Endothelial cell of umbilical vein (primary cell): ENCODE measurements at regions not wholly inside any gene's neighbourhood (a gene's known extent, or its start where the extent isn't known, plus 50 kb on each side); places are given as distances from the start of the nearest gene placed in this dataset.

ENCODE experiments used
- CTCF ChIP-seq, 2 donors: IDR thresholded peaks; 1 replicate in 1 of 2; 2 replicates in 1 of 2; pipeline ENCODE4 v1.5.1; 2011; ENCODE audit warnings: low read length in 2 of 2, mild to moderate bottlenecking in 2 of 2, moderate library complexity in 2 of 2, control low read depth in 1 of 2, inconsistent platforms in 1 of 2, low read depth in 1 of 2; ENCODE audit not compliant: insufficient read depth in 1 of 2; ENCODE audit errors: extremely low read depth in 1 of 2
- EZH2 ChIP-seq: IDR thresholded peaks from 2 replicates; pipeline ENCODE4 v1.6.1; 2012; ENCODE audit warnings: borderline replicate concordance, low read depth, mild to moderate bottlenecking, moderate library complexity, low read length, inconsistent platforms; ENCODE audit not compliant: severe bottlenecking
- FOS ChIP-seq: IDR thresholded peaks from 2 replicates; pipeline ENCODE4 v1.6.1; 2011; ENCODE audit warnings: mild to moderate bottlenecking, low read length, moderate library complexity, borderline replicate concordance; ENCODE audit not compliant: insufficient read depth
- JUN ChIP-seq: IDR thresholded peaks from 2 replicates; pipeline ENCODE4 v1.6.1; 2011; ENCODE audit warnings: borderline replicate concordance, low read depth; ENCODE audit not compliant: insufficient read length, insufficient read depth
- MAX ChIP-seq: IDR thresholded peaks from 2 replicates; pipeline ENCODE4 v1.6.1; 2011; ENCODE audit not compliant: insufficient read depth, insufficient read length
- MYC ChIP-seq: IDR thresholded peaks from one replicate; pipeline ENCODE4 v1.6.1; 2011; ENCODE audit warnings: mild to moderate bottlenecking, low read depth, low read length
- POLR2A ChIP-seq: IDR thresholded peaks from 2 replicates; pipeline ENCODE4 v1.6.1; 2012; ENCODE audit warnings: low read depth, mild to moderate bottlenecking, control low read depth, low read length
- POLR2AphosphoS5 ChIP-seq: IDR thresholded peaks from 2 replicates; pipeline ENCODE4 v1.6.1; 2012; ENCODE audit warnings: low read depth, mild to moderate bottlenecking, control low read depth, low read length, moderate library complexity; ENCODE audit not compliant: insufficient read depth

GRCh38 chr2:160977854-160978253 lies 182.4 kb upstream of the TANK start:
- TF ChIP-seq CTCF (IDR thresholded peaks at IDR 0.05; ENCODE audit: extremely low read depth in 1 of 2, insufficient read depth in 1 of 2, low read depth in 1 of 2, low read length in 2 of 2) (no peak), POLR2AphosphoS5 (no peak), MAX (no peak), MYC (no peak), POLR2A (no peak), EZH2 (no peak), JUN (no peak), FOS (no peak)
